NCI-H1092 treated with DMSO at 0.1 percent for 48 hours (cell line): ENCODE measurements at regions not wholly inside any gene's neighbourhood (a gene's known extent, or its start where the extent isn't known, plus 50 kb on each side); places are given as distances from the start of the nearest gene placed in this dataset.
"Not testable (repeated sequence)": the region's sequence is repeated elsewhere in the genome, so short reads cannot be mapped to it uniquely, and the experiment has no call there.

ENCODE experiments used
- DNase-seq: peaks from one replicate; lab custom pipeline; 2025; lab: John Stamatoyannopoulos, UW

GRCh38 chr10:86579883-86580520 is 58.4 kb upstream of the WAPL start:
- no peak for DNase-seq

DNA sequence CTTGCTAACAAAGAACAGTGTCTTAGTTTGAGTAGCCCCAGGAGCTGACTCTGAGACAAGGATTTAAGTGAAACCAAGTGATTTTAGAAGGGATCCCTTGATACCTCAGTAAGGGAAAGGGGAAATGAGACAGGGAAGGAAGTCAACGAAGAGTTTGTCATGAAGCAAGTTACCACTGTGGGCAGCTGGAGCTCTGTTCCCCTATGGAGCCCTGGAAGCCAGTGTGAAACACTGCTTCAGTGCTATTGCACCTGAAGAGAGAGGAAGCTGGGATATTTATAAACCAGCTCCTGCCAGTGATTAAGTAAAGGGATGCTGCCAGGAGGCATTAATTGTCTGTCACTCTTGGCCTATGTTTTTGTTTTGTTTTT is 58.9 kb upstream of the WAPL start:
- DNase-seq, result no peak

- DNase-seq, result no peak
These were observed 62.4 kb upstream of the WAPL start for GRCh38 chr10:86583983-86584382.

- DNase-seq, result peak; percentile 55
These were observed 63.7 kb upstream of the WAPL start for GRCh38 chr10:86585037-86585929.

DNA sequence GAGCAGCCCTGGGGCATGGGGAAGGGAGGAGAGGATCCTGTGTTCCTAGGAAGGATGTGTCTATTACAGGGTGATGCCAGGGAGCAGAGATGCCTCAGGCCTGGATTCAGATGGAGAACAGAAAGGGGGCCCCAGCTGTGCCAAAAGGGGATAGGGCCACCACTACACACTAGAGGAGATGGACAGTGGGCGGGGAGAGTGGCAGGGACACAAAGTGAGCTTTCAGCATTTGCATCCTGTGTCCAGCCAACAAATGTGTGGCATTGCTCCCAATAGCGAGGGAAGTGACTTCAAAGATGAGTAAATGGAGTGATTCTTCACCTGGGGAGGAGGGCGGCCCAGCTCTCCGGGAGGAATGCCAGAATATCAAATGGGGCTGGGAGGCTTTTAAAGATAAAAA is 64.9 kb upstream of the WAPL start:
- no peak for DNase-seq

DNA sequence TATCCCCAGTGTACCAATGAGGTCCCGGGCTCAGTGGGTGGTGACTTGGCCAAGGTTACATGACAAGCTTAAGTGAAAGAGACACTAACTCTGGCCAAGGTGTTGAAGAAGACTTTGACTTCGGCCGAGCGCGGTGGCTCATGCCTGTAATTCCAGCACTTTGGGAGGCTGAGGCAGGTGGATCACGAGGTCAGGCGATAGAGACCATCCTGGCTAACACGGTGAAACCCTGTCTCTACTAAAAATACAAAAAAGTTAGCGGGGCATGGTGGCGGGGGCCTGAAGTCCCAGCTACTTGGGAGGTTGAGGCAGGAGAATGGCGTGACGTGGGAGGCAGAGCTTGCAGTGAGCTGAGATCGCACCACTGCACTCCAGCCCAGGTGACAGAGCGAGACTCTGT is 65.6 kb upstream of the OPN4 start:
- not testable (repeated sequence) for DNase-seq

DNA sequence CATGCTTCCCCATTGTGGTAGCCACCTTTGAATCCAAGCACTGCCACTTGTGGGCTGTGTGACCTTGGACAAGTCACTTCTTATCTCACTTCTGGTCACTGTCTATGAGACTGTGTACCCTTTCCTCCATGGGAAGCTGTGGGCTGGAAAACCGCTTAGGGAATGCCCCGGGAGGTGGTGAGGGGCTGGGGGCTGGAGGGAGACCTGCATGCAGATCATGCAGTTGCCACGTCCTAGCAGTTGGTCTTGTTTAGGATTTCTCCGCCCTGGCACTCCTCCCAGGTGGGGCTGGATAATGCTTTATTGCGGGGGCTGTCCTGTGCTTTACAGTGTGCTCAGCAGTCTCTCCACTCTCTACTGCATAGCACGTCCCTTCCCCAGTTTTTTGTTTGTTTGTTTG is 62.9 kb upstream of the OPN4 start:
- DNase-seq, result no peak

GRCh38 chr10:86592413-86592812 is 61.9 kb upstream of the OPN4 start:
- DNase-seq, result no peak

- no peak for DNase-seq
These were observed 59.8 kb upstream of the OPN4 start for GRCh38 chr10:86594535-86594934.

DNA sequence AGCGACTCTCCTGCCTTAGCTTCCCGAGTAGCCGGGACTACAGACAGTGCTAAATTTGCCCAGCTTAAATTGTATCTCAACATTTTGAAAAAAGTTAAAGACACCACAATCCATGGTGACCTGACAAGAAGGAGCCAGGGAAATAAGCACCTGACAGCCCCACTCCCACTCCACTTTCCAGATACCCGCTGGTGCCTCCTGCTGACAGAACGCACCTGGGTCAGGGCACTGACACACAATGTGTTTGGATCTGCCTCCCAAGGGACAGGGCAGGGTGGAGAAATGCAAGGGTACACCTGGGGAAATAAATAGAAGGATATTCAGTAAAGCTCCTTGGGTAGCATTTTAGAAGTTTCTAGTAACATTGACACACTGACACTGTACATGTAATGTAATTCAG is 58.9 kb upstream of the OPN4 start:
- no peak for DNase-seq

GRCh38 chr10:86596266-86596665 is 58.1 kb upstream of the OPN4 start:
- DNase-seq, result no peak

GRCh38 chr10:86597306-86597705 is 57.0 kb upstream of the OPN4 start:
- no peak for DNase-seq

- DNase-seq, result no peak
These were observed 56.2 kb upstream of the OPN4 start for GRCh38 chr10:86598151-86598550.

- DNase-seq, result no peak
These were observed 55.3 kb upstream of the OPN4 start for GRCh38 chr10:86599041-86599440.

DNA sequence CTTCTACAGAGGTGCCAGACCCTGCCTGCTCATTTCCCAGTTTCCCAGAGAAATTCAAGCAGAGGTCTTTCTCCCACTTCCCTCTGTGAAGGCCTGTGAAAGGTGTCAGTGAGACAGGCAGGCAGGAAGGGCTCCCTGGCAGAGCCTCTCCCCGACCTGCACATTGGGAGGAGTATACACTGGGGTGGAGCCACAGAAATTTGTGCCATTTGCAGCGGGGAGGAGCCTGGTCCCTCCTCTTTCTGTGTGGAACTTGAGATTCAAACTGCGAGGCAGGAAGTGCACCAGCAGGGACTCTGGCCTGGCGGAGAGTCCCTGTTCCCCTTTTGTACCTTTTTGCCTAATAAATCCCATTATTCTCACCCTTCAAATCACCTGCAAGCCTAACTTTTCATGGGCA is 54.6 kb upstream of the OPN4 start:
- DNase-seq, result no peak

DNA sequence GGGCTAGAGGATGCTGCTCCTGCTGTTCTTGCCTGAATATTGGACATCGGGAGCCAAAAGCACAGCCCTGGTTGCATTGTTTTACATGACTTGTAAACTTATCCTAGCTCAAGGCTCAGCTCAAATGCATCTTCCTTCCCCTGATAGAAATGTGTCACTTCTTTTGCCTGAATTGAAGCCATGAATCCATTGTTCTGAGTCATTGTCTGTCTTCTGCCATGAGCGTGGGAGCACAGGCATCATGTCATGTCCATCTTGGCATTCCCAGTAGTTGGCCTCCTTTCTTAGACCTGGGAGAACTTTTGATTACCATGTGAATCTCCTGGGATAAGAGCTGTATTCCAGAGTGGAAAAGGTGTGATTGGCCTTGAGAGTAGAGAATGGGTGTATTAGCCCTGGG is 54.1 kb upstream of the OPN4 start:
- DNase-seq, result no peak

DNA sequence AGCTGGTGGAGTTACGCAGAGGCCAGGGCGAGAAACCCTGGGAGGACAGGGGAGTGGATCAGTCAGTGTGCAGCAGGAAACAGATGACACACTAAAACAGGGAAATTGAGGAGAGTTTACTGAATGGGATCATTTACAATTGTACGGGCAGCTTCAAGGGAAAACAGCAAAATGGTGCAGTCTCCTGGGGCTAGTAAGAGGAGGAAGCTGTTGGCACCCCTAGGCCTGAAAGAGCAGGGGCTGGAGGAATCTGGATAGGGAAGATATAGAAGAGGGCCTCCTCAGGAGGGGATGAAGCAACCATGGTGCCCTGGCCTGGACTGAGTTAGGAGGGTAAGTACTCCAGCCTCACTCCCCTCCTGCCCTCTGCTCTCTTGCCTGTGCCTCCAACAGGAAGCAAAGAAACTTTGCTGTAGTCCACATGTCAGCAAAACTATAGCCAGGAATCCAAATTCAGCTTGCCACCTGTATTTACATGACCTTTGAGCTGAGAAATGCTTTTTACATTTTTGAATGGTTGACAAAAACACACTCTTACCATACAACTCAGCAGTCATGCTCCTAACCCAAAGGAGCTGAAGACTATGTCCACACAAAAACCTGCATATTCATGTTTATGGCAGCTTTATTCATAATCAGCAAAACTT is 52.3 kb upstream of the OPN4 start:
- DNase-seq, result no peak

DNA sequence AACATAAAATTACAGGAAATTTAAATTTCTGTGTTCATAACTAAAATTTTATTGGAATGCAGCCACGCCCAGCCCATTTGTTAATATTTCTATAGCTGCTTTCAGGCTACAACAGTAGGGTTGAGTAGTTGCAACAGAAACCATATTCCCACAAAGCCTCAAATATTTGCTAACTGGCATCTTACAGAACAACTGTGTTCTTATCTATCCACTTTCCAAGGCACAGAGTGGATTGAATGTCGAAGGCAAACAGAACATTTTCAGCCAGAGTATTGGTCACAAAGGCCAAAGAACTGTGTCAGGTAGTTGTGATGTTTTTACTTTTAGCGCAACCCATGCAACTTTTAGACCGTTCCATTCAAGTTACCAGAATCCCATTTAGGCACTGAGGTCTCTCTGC is 51.1 kb upstream of the OPN4 start:
- no peak for DNase-seq
